ENCODE measurements at regions not wholly inside any gene's neighbourhood (a gene's known extent, or its start where the extent isn't known, plus 50 kb on each side); places are given as distances from the start of the nearest gene placed in this dataset.
A peak's percentile ranks its signal among the peaks of the same experiment; 100 is the strongest.

DNA sequence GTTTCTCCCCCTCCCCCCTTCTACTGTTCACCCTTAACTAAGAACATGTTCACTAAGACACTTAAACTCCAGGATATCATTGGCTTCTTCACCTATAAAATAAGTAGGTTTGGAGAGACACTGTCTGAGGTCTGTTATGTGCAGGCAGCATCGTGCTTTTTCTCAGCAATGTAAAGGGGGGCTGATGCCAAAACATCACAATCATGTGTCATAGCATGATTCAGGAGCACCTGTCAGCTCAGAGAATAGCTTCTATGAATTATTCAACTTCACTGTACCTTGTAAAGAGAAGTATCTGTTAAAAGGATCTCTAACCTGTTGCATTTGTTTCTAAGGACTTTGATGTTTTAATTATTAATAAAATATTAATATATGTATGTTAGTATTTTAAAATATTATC, 211.4 kb upstream of the EPHA3 start:
- Histone ChIP-seq H3K4me3 (ENCODE audit: low read length) (no peak overlapping the region), H3K27ac (ENCODE audit: low read length) (no peak overlapping the region), H3K9ac (ENCODE audit: low read length) (no peak overlapping the region), H3K36me3 (ENCODE audit: control insufficient read depth, low read depth, low read length) (no peaks in the 10 kb centered on the region), H3K9me3 (ENCODE audit: control insufficient read depth, low read depth, low read length) (no peaks in the 10 kb centered on the region), H3K27me3 (ENCODE audit: control insufficient read depth, insufficient read depth, low read length) (no peaks in the 10 kb centered on the region), H3K4me1 (ENCODE audit: control insufficient read depth, low read depth, low read length) (no peaks in the 10 kb centered on the region)

DNA sequence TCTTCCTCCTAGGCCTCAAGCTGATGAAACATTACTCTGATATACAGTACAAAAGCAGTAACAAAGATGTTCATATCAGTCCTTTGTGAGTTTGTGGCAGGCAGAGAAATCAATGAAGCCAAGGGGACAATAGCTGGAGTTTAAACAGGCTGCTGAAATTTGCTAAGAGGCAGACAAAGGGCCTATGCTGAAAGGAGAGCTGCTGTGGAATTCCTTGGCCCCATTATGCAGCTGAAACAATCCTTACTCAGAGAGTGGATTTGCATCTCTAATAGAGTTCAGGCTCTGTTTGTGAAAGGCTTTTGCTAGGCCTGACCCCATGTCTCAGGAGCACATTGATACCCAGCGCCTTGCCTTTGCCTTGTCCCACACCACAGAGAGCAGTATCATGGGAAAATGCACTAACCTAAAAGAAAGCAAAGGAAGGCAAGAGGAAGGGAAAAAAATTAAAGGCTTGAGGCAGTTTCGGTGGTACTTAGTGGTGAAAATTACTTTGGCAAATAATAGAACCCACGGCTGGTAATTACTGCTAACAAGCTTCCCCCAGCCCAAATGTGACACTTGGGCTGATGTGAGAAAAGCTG, 195.0 kb upstream of the EPHA3 start:
- H3K27ac ChIP-seq (ENCODE audit: low read length) = peak overlapping the region; percentile 52
- peak overlapping the region; percentile 57 for H3K9ac ChIP-seq (ENCODE audit: low read length)
- H3K4me3 ChIP-seq (ENCODE audit: low read length) = no peak overlapping the region
- no peaks in the 10 kb centered on the region for H3K9me3 ChIP-seq (ENCODE audit: control insufficient read depth, low read depth, low read length)
- H3K36me3 ChIP-seq (ENCODE audit: control insufficient read depth, low read depth, low read length) = no peaks in the 10 kb centered on the region
- no peaks in the 10 kb centered on the region for H3K27me3 ChIP-seq (ENCODE audit: control insufficient read depth, insufficient read depth, low read length)
- H3K4me1 ChIP-seq (ENCODE audit: control insufficient read depth, low read depth, low read length) = peaks cover 18% of the 10 kb centered on the region

DNA sequence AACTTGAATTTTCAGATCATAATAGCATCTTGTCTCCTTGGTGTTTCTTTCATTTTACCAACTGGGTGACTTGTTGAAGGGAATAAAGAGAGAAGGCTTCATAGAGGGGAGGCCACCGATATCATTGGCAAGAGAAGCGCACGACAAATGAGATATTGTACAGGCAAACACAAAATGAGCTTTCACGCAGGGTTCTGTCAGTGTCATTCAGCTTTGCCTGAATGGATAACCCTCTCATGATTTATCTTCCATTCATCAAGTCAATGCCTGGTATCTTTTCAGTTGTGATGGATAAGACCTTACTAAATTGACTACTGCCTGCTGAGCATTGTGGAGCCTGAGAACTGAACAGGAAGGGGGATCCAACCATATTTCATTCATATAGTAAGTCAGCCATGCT, 188.6 kb upstream of the EPHA3 start:
- no peaks in the 10 kb centered on the region for H3K27me3 ChIP-seq (ENCODE audit: control insufficient read depth, insufficient read depth, low read length)
- H3K9me3 ChIP-seq (ENCODE audit: control insufficient read depth, low read depth, low read length) = no peaks in the 10 kb centered on the region
- H3K9ac ChIP-seq (ENCODE audit: low read length) = no peak overlapping the region

DNA sequence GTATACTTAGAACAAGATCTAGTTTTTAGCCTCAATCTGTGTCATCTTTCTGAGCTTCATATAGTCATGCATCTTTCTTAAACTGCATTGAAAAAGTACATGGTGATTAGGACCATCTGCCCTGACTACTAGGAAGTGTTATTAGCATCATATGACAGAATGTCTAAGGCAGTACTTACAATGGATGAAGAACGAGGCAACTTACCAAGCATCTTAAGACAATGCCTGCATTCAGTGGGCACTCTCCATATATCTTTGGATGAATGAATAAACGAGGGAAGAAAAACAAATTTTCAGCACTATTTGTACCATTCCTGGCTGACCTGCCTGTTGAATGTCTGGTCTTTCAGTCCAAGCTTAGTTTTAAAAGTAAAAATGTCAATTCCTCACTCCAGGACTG, 185.4 kb upstream of the EPHA3 start:
- Histone ChIP-seq H3K36me3 (ENCODE audit: control insufficient read depth, low read depth, low read length) (no peaks in the 10 kb centered on the region), H3K4me1 (ENCODE audit: control insufficient read depth, low read depth, low read length) (peaks cover 2% of the 10 kb centered on the region), H3K27me3 (ENCODE audit: control insufficient read depth, insufficient read depth, low read length) (no peaks in the 10 kb centered on the region), H3K9ac (ENCODE audit: low read length) (no peak overlapping the region), H3K4me3 (ENCODE audit: low read length) (no peak overlapping the region), H3K9me3 (ENCODE audit: control insufficient read depth, low read depth, low read length) (no peaks in the 10 kb centered on the region), H3K27ac (ENCODE audit: low read length) (no peak overlapping the region)

More for the DNA sequence above, 188.6 kb upstream of the EPHA3 start:
- no peaks in the 10 kb centered on the region for H3K36me3 ChIP-seq (ENCODE audit: control insufficient read depth, low read depth, low read length)
- no peak overlapping the region for H3K4me3 ChIP-seq (ENCODE audit: low read length)
- H3K27ac ChIP-seq (ENCODE audit: low read length) = no peak overlapping the region
- H3K4me1 ChIP-seq (ENCODE audit: control insufficient read depth, low read depth, low read length) = peaks cover 2% of the 10 kb centered on the region

DNA sequence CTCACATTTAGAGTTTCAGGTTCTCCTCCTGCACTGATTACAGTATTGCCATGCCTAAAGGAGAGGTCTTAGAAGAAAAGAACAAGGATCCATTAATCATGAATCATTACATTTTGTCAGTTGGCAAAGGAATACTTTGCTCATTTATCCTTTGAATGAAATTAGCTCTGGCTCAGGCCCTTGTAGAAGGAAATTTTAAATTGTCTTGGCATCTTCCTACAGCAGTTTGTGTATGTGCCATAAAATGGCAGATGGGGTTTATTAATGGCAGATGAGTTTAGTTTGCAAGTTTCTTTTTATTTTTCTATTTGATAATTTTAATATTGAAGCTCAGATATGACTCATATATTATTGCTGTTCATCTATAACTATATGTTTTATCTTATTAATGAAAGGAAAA, 181.2 kb upstream of the EPHA3 start:
- Histone ChIP-seq H3K9me3 (ENCODE audit: control insufficient read depth, low read depth, low read length) (no peaks in the 10 kb centered on the region), H3K9ac (ENCODE audit: low read length) (no peak overlapping the region), H3K4me3 (ENCODE audit: low read length) (no peak overlapping the region), H3K27me3 (ENCODE audit: control insufficient read depth, insufficient read depth, low read length) (no peaks in the 10 kb centered on the region), H3K36me3 (ENCODE audit: control insufficient read depth, low read depth, low read length) (no peaks in the 10 kb centered on the region), H3K4me1 (ENCODE audit: control insufficient read depth, low read depth, low read length) (peaks cover 2% of the 10 kb centered on the region), H3K27ac (ENCODE audit: low read length) (no peak overlapping the region)

DNA sequence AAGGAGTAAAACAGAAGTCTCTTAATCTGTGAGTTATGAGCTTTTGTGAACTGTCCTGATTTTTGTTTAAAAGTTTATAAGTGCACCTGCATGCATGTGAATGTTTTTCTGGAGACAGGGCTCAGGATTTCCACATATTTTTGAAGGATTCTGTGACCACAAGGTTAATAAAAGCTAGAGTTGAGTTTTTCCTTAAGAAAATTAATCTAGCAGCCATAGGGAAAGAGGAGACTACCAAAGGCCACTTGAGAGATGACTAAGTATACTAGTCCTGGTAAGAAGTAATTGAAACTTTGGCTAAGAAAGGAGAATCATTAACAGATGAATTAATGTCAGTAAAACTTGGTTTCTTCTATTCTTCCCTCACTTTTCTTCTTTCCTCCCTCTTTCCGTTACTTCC, 176.8 kb upstream of the EPHA3 start:
- Histone ChIP-seq H3K27me3 (ENCODE audit: control insufficient read depth, insufficient read depth, low read length) (no peaks in the 10 kb centered on the region), H3K4me3 (ENCODE audit: low read length) (no peak overlapping the region), H3K9ac (ENCODE audit: low read length) (no peak overlapping the region), H3K27ac (ENCODE audit: low read length) (no peak overlapping the region), H3K9me3 (ENCODE audit: control insufficient read depth, low read depth, low read length) (no peaks in the 10 kb centered on the region), H3K36me3 (ENCODE audit: control insufficient read depth, low read depth, low read length) (no peaks in the 10 kb centered on the region), H3K4me1 (ENCODE audit: control insufficient read depth, low read depth, low read length) (no peaks in the 10 kb centered on the region)

DNA sequence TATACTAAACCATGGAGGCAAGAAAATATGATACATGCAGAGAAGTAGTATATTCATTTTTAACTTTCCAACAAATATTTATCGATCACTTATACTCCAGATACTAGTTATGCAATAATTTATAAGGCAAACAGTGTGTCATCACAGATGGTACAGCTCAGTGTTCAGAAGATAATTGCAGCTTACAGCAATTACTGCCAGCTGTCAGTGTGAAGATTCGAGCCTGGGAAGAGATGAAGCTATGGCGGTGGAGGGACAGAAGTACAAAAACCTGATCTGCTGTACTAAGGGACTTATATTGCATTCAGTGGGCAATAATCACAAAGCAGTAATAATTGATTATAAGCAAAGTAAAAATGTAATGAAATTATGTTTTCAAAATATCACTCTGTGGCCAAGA, 170.6 kb upstream of the EPHA3 start:
- H3K9me3 ChIP-seq (ENCODE audit: control insufficient read depth, low read depth, low read length) = no peaks in the 10 kb centered on the region
- no peaks in the 10 kb centered on the region for H3K27me3 ChIP-seq (ENCODE audit: control insufficient read depth, insufficient read depth, low read length)
- no peaks in the 10 kb centered on the region for H3K36me3 ChIP-seq (ENCODE audit: control insufficient read depth, low read depth, low read length)
- H3K27ac ChIP-seq (ENCODE audit: low read length) = no peak overlapping the region
- H3K9ac ChIP-seq (ENCODE audit: low read length) = no peak overlapping the region
- H3K4me3 ChIP-seq (ENCODE audit: low read length) = no peak overlapping the region
- no peaks in the 10 kb centered on the region for H3K4me1 ChIP-seq (ENCODE audit: control insufficient read depth, low read depth, low read length)

DNA sequence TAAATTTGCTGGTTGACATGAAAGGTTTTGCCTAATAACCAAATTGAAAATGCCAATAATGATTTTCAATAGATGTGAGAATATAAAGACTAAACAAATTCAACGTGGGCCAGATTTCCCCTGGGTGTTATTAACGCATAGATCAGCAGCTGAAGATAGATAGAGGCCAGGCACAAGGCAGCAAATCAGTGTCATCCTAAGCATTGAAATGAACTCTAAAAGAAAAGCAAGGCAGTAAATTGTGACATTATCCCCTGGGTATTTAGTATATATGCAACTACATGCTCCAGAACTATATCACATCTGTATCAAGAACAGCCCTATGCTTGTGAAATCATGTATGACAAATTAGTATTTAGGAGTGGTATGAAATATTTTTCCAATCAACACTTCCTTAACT, 167.1 kb upstream of the EPHA3 start:
- Histone ChIP-seq H3K4me1 (ENCODE audit: control insufficient read depth, low read depth, low read length) (no peaks in the 10 kb centered on the region), H3K36me3 (ENCODE audit: control insufficient read depth, low read depth, low read length) (no peaks in the 10 kb centered on the region), H3K9ac (ENCODE audit: low read length) (no peak overlapping the region), H3K9me3 (ENCODE audit: control insufficient read depth, low read depth, low read length) (no peaks in the 10 kb centered on the region), H3K27ac (ENCODE audit: low read length) (no peak overlapping the region), H3K27me3 (ENCODE audit: control insufficient read depth, insufficient read depth, low read length) (no peaks in the 10 kb centered on the region), H3K4me3 (ENCODE audit: low read length) (no peak overlapping the region)

DNA sequence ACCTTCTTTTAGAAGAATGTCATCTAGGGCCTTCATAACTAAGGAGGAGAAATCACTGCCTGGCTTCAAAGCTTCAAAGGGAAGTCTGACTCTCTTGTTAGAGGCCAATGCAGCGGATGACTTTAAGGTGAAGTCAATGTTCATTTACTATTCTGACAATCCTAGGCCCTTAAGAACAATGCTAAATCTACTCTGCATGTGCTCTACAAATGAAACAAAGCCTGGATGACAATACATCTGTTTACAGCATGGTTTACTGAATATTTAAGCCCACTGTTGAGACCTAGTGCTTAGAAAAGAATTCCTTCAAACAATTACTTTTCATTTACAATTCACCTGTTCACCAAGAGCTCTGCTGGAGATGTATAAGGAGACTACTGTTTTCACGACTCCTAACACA, 160.4 kb upstream of the EPHA3 start:
- H3K36me3 ChIP-seq (ENCODE audit: control insufficient read depth, low read depth, low read length) = no peaks in the 10 kb centered on the region
- no peak overlapping the region for H3K4me3 ChIP-seq (ENCODE audit: low read length)
- no peak overlapping the region for H3K9ac ChIP-seq (ENCODE audit: low read length)
- H3K27ac ChIP-seq (ENCODE audit: low read length) = no peak overlapping the region
- H3K4me1 ChIP-seq (ENCODE audit: control insufficient read depth, low read depth, low read length) = peaks cover 6% of the 10 kb centered on the region
- H3K27me3 ChIP-seq (ENCODE audit: control insufficient read depth, insufficient read depth, low read length) = no peaks in the 10 kb centered on the region
- H3K9me3 ChIP-seq (ENCODE audit: control insufficient read depth, low read depth, low read length) = no peaks in the 10 kb centered on the region

DNA sequence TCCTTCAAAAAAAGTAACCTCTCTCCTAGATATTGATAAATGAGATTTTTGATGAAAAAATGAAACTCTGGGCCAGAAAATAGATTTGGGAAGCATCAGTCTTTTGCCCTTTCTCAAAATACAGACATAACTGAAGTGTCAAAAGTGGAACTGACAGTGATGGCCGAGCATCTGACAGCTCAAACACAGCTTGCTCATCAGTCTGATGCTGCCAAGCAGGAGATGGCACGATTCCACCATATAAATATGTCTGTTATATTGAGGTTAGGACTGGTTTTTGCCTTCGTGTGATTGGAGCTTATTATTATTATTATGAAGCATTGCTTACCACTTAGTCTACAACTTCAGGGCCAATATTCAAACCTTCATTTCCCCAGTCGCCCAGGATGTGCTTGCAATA, 152.6 kb upstream of the EPHA3 start:
- Histone ChIP-seq H3K4me3 (ENCODE audit: low read length) (no peak overlapping the region), H3K36me3 (ENCODE audit: control insufficient read depth, low read depth, low read length) (no peaks in the 10 kb centered on the region), H3K4me1 (ENCODE audit: control insufficient read depth, low read depth, low read length) (no peaks in the 10 kb centered on the region), H3K9me3 (ENCODE audit: control insufficient read depth, low read depth, low read length) (no peaks in the 10 kb centered on the region), H3K27me3 (ENCODE audit: control insufficient read depth, insufficient read depth, low read length) (no peaks in the 10 kb centered on the region), H3K27ac (ENCODE audit: low read length) (no peak overlapping the region), H3K9ac (ENCODE audit: low read length) (no peak overlapping the region)

DNA sequence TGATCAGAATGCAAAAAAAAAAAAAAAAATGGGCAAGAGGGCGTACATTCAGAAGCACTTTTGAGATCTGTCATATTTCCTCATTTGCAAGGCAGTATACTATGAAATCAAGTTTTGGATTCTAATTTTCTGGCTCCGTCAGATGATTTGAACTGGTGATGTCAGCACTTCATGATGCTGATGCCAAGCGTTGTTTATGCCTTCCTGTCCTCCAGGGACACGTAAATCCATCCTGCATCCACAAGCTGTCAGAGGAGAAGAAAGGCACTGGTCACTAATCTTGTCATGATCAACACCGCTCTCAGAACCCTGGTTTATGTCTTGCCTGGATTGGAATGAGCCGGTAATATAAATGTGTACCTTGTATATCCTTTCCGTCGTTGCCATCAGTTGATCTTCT, 152.1 kb upstream of the EPHA3 start:
- Histone ChIP-seq H3K27ac (ENCODE audit: low read length) (no peak overlapping the region), H3K9me3 (ENCODE audit: control insufficient read depth, low read depth, low read length) (no peaks in the 10 kb centered on the region), H3K36me3 (ENCODE audit: control insufficient read depth, low read depth, low read length) (no peaks in the 10 kb centered on the region), H3K9ac (ENCODE audit: low read length) (no peak overlapping the region), H3K4me1 (ENCODE audit: control insufficient read depth, low read depth, low read length) (no peaks in the 10 kb centered on the region), H3K4me3 (ENCODE audit: low read length) (no peak overlapping the region), H3K27me3 (ENCODE audit: control insufficient read depth, insufficient read depth, low read length) (no peaks in the 10 kb centered on the region)

DNA sequence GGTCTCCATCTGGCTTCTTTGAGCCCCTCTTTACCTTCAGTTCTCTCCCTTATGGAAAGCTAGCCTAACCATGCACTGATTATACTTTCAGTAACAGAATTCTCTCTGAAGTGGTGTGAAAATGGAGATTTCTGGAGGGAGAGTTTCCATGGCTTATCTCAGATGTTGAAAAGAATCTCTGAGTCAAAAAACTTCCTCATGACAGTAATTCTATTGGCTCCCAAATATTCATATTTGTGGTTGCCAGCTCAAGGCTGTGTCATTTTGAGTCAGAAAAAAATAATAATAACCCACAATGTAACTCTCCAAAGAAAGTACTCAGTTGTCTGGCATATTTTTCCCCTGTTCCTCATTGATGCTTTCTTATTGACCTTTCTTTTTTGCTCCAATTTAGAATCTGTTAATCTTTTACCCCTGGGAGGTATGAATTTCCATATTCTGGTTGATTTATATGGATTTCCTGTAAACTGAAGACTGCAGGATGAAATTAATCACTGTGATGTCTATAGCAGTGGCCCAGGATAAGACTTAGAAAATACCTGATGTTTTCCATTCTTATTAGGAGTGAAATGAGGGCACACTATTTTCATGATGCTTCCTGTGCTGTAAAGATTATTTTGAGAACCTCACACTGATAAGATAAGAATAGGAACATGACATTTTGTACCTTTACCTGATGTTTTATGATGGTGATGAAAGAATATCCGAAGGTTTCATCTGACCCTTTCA, 149.5 kb upstream of the EPHA3 start:
- no peaks in the 10 kb centered on the region for H3K36me3 ChIP-seq (ENCODE audit: control insufficient read depth, low read depth, low read length)

More for the DNA sequence above, 149.5 kb upstream of the EPHA3 start:
- H3K27me3 ChIP-seq (ENCODE audit: control insufficient read depth, insufficient read depth, low read length) = no peaks in the 10 kb centered on the region
- H3K9ac ChIP-seq (ENCODE audit: low read length) = no peak overlapping the region
- no peaks in the 10 kb centered on the region for H3K4me1 ChIP-seq (ENCODE audit: control insufficient read depth, low read depth, low read length)
- no peaks in the 10 kb centered on the region for H3K9me3 ChIP-seq (ENCODE audit: control insufficient read depth, low read depth, low read length)
- no peak overlapping the region for H3K27ac ChIP-seq (ENCODE audit: low read length)
- H3K4me3 ChIP-seq (ENCODE audit: low read length) = no peak overlapping the region

All from iPS-18a (cell line).